Memory B cell (primary cell): ENCODE measurements at regions not wholly inside any gene's neighbourhood (a gene's known extent, or its start where the extent isn't known, plus 50 kb on each side); places are given as distances from the start of the nearest gene placed in this dataset.

ENCODE experiments used
- ATAC-seq: fragments of 150-1000 bp; cut with Tn5 transposase; 2 replicates; pipeline ENCODE4 v1.10.0; 2021; ENCODE audit warnings: low read depth, mild to moderate bottlenecking, moderate library complexity
- DNase-seq, 2 donors: peaks; one replicate each; pipeline ENCODE4 v3.0.0; 2022; ENCODE audit warnings: low spot score in 2 of 2
- H3K27ac Mint-ChIP-seq: one replicate; pipeline ENCODE4 v1.8.0; 2022; ENCODE audit warnings: mild to moderate bottlenecking, moderate library complexity, mixed read lengths
- H3K27me3 Mint-ChIP-seq: one replicate; pipeline ENCODE4 v1.8.0; 2022; ENCODE audit warnings: mixed read lengths
- H3K36me3 Mint-ChIP-seq: one replicate; pipeline ENCODE4 v1.8.0; 2022; ENCODE audit warnings: mild to moderate bottlenecking, mixed read lengths
- H3K4me1 Mint-ChIP-seq: one replicate; pipeline ENCODE4 v1.8.0; 2022; ENCODE audit warnings: mixed read lengths
- H3K4me3 Mint-ChIP-seq: one replicate; pipeline ENCODE4 v1.8.0; 2022; ENCODE audit warnings: mild to moderate bottlenecking, moderate library complexity, mixed read lengths
- H3K9me3 Mint-ChIP-seq: one replicate; pipeline ENCODE4 v1.8.0; 2022; ENCODE audit warnings: mixed read lengths

DNA sequence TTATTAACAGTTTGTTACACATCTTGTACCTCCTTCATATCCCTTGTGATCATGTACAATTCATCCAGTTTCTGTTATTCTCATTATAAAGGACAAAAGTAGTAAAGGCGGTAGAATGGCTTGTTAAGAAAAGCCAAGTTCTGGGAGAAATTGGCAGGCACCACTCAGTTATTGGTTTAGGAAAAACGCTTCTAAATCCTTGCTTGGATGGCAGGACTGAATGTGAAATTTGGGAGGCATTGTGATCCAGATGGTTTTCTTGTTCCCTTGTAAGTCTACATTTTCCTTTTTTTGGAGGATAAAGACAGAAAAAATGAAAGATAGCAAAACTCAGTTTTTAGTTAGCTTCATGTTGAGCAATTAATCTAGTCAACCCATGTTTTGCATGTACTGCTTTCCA lies 130.2 kb downstream of the MAT2B start:
- DNase-seq (no peak), ATAC-seq (no peak)
- Mint-ChIP-seq H3K27ac (no peak overlapping the region), H3K9me3 (peaks cover 1% of the 10 kb centered on the region), H3K4me3 (no peak overlapping the region), H3K36me3 (no peaks in the 10 kb centered on the region), H3K4me1 (no peaks in the 10 kb centered on the region), H3K27me3 (peaks cover 9% of the 10 kb centered on the region)

- H3K27me3 Mint-ChIP-seq, result peaks cover 2% of the 10 kb centered on the region
- ATAC-seq (no peak), DNase-seq (no peak)
- H3K9me3 Mint-ChIP-seq, result peaks cover 2% of the 10 kb centered on the region
- H3K27ac Mint-ChIP-seq, result no peak overlapping the region
- no peak overlapping the region for H3K4me3 Mint-ChIP-seq
- no peaks in the 10 kb centered on the region for H3K36me3 Mint-ChIP-seq
- H3K4me1 Mint-ChIP-seq, result no peaks in the 10 kb centered on the region
Observed at GRCh38 chr5:163642904-163643303, 137.5 kb downstream of the MAT2B start.

DNA sequence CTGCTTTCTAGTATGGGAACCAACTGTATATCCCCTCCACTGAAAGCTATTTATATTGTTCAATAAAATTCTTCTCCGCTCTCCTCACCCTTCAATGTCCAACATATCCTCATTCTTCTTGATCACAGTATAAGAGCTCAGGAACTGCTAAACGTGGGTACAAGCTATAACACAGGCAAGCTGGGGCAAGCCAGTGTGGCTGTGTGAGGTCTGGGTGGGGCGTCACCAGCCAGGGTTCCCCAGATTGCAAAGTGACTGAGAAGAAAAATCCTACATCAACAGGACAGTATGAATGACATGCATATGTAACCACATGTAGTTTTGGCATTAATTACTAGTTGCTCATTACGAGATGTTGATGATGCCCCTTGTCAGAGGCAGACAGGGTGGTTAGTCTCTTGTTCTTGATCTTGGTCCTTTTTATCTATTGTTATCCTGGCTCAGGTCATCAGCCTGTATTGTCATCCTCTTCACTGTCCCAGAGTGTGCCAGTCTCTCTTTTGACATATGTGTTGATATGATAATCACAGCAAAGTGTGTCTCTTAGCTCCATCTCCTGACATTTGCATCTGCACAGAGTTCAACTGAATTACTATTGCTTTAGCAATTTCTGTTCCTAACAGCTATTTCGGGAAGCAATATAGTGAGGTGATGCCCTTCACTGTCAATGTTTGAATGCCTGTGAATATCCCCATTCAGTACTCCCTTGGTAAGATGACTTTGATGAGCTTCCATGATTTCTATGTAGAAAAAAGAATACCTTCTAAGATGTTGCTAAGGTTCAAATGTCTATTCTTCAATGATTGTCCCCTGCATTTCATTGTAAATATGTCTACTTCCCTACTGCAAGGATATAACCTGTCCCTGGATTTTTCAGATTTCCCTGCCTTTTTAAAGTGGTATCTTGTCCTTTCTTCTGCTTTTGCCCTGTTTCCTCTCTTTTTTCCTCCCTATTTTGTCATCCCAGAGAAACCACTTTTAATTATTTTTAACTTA lies 140.3 kb downstream of the MAT2B start:
- H3K4me1 Mint-ChIP-seq, result no peaks in the 10 kb centered on the region
- H3K9me3 Mint-ChIP-seq, result peaks cover 3% of the 10 kb centered on the region
- DNase-seq, result no peak
- no peak for ATAC-seq
- H3K4me3 Mint-ChIP-seq, result no peak overlapping the region
- H3K27ac Mint-ChIP-seq, result no peak overlapping the region
- no peaks in the 10 kb centered on the region for H3K27me3 Mint-ChIP-seq
- H3K36me3 Mint-ChIP-seq, result no peaks in the 10 kb centered on the region

- H3K36me3 Mint-ChIP-seq, result peaks cover 1% of the 10 kb centered on the region
- DNase-seq, result no peak
- peaks cover 6% of the 10 kb centered on the region for H3K9me3 Mint-ChIP-seq
- no peak overlapping the region for H3K27ac Mint-ChIP-seq
- no peak overlapping the region for H3K4me3 Mint-ChIP-seq
- no peaks in the 10 kb centered on the region for H3K4me1 Mint-ChIP-seq
- ATAC-seq, result no peak
- peaks cover 3% of the 10 kb centered on the region for H3K27me3 Mint-ChIP-seq
Observed at GRCh38 chr5:163649514-163649913, 144.1 kb downstream of the MAT2B start.

GRCh38 chr5:163653526-163653925 lies 148.1 kb downstream of the MAT2B start:
- ATAC-seq (no peak), DNase-seq (no peak)
- H3K4me3 Mint-ChIP-seq, result no peak overlapping the region
- H3K36me3 Mint-ChIP-seq, result peaks cover 1% of the 10 kb centered on the region
- no peaks in the 10 kb centered on the region for H3K4me1 Mint-ChIP-seq
- peaks cover 5% of the 10 kb centered on the region for H3K9me3 Mint-ChIP-seq
- peaks cover 3% of the 10 kb centered on the region for H3K27me3 Mint-ChIP-seq
- no peak overlapping the region for H3K27ac Mint-ChIP-seq

- no peak overlapping the region for H3K4me3 Mint-ChIP-seq
- H3K27me3 Mint-ChIP-seq, result peaks cover 12% of the 10 kb centered on the region
- H3K27ac Mint-ChIP-seq, result no peak overlapping the region
- no peaks in the 10 kb centered on the region for H3K4me1 Mint-ChIP-seq
- no peak for DNase-seq
- peaks cover 1% of the 10 kb centered on the region for H3K9me3 Mint-ChIP-seq
- no peak for ATAC-seq
- H3K36me3 Mint-ChIP-seq, result peaks cover 1% of the 10 kb centered on the region
Observed at GRCh38 chr5:163658702-163659567, 153.5 kb downstream of the MAT2B start.

GRCh38 chr5:163659568-163659902 lies 154.1 kb downstream of the MAT2B start:
- Mint-ChIP-seq H3K27me3 (peaks cover 10% of the 10 kb centered on the region), H3K9me3 (no peaks in the 10 kb centered on the region), H3K4me1 (no peaks in the 10 kb centered on the region), H3K27ac (no peak overlapping the region), H3K36me3 (no peaks in the 10 kb centered on the region), H3K4me3 (no peak overlapping the region)
- no peak for ATAC-seq
- no peak for DNase-seq

DNA sequence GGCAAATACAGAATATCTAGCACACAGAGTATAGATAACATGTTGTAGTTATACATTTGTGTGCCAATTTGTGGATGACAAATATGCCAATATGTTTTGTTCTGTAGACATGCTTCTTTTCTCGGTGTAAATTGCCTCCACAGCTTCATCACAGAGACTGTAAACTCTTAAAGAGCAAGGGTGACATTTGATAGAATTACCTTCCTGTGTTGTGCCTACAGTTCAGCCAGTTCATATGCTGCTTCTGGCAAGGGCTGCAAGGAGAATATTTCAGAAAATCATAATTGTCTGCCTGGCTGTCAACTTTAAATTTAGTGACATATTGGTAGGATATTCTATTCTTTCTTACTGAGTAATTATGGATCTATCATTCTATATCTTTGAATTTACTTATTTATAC lies 155.1 kb downstream of the MAT2B start:
- no peaks in the 10 kb centered on the region for H3K4me1 Mint-ChIP-seq
- no peaks in the 10 kb centered on the region for H3K36me3 Mint-ChIP-seq
- DNase-seq, result no peak
- peaks cover 10% of the 10 kb centered on the region for H3K27me3 Mint-ChIP-seq
- no peak for ATAC-seq
- no peak overlapping the region for H3K27ac Mint-ChIP-seq
- H3K4me3 Mint-ChIP-seq, result no peak overlapping the region
- peaks cover 2% of the 10 kb centered on the region for H3K9me3 Mint-ChIP-seq

- DNase-seq, result no peak
- Mint-ChIP-seq H3K36me3 (no peaks in the 10 kb centered on the region), H3K4me3 (no peak overlapping the region), H3K27me3 (peaks cover 12% of the 10 kb centered on the region), H3K4me1 (no peaks in the 10 kb centered on the region), H3K27ac (no peak overlapping the region), H3K9me3 (peaks cover 2% of the 10 kb centered on the region)
- ATAC-seq, result no peak
Observed at GRCh38 chr5:163661360-163661759, 155.9 kb downstream of the MAT2B start.

DNA sequence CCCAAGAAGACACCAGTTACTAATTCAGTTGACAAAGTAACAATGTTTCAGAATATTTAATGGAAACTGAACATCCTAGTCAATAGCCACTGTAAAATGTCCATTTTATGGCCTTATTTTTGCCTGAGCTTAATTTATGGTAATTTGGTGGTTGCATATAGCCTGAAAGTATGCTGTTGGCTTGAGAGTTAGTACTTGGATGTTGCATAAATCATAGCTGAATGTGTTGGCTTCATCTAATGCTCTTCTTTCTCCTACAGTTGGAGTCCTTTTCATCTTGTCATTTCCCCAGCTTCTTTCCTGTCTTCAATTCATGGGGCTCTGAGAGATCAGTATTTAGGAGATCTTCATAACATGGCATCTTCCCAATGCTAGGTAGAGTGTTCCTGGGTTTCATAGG lies 164.6 kb downstream of the MAT2B start:
- no peaks in the 10 kb centered on the region for H3K36me3 Mint-ChIP-seq
- DNase-seq (no peak), ATAC-seq (no peak)
- H3K27ac Mint-ChIP-seq, result no peak overlapping the region
- H3K4me3 Mint-ChIP-seq, result no peak overlapping the region
- H3K9me3 Mint-ChIP-seq, result peaks cover under 1% of the 10 kb centered on the region
- H3K4me1 Mint-ChIP-seq, result no peaks in the 10 kb centered on the region
- peaks cover 9% of the 10 kb centered on the region for H3K27me3 Mint-ChIP-seq

- no peaks in the 10 kb centered on the region for H3K9me3 Mint-ChIP-seq
- peaks cover 2% of the 10 kb centered on the region for H3K27me3 Mint-ChIP-seq
- no peaks in the 10 kb centered on the region for H3K4me1 Mint-ChIP-seq
- DNase-seq (no peak), ATAC-seq (no peak)
- H3K36me3 Mint-ChIP-seq, result no peaks in the 10 kb centered on the region
- H3K27ac Mint-ChIP-seq, result no peak overlapping the region
- H3K4me3 Mint-ChIP-seq, result no peak overlapping the region
Observed at GRCh38 chr5:163677092-163677491, 171.7 kb downstream of the MAT2B start.

DNA sequence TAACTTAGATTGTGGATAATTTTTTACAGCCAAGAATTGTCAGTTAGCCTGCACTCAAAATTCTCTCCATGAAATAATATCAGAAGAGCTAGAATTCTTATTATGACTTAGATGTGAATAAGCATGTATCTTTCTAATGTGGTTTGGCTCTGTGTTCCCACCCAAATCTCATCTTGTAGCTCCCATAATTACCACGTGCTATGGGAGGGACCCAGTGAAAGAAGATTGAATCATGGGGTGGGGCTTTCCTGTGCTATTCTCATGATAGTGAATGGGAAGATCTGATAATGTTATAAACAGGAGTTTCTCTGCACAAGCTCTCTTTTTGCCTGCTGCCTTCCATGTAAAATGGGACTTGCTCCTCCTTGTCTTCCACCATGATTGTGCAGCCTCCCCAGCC lies 176.8 kb downstream of the MAT2B start:
- H3K36me3 Mint-ChIP-seq, result no peaks in the 10 kb centered on the region
- no peak for ATAC-seq
- no peaks in the 10 kb centered on the region for H3K9me3 Mint-ChIP-seq

GRCh38 chr5:163687414-163687813 lies 182.0 kb downstream of the MAT2B start:
- no peak for ATAC-seq
- H3K27ac Mint-ChIP-seq, result no peak overlapping the region
- H3K27me3 Mint-ChIP-seq, result peaks cover 1% of the 10 kb centered on the region
- no peak for DNase-seq
- H3K36me3 Mint-ChIP-seq, result no peaks in the 10 kb centered on the region
- no peaks in the 10 kb centered on the region for H3K4me1 Mint-ChIP-seq
- no peaks in the 10 kb centered on the region for H3K9me3 Mint-ChIP-seq
- no peak overlapping the region for H3K4me3 Mint-ChIP-seq

More for the DNA sequence above, 176.8 kb downstream of the MAT2B start:
- no peak for DNase-seq
- H3K27me3 Mint-ChIP-seq, result peaks cover 2% of the 10 kb centered on the region
- H3K27ac Mint-ChIP-seq, result no peak overlapping the region
- H3K4me1 Mint-ChIP-seq, result no peaks in the 10 kb centered on the region
- H3K4me3 Mint-ChIP-seq, result no peak overlapping the region

DNA sequence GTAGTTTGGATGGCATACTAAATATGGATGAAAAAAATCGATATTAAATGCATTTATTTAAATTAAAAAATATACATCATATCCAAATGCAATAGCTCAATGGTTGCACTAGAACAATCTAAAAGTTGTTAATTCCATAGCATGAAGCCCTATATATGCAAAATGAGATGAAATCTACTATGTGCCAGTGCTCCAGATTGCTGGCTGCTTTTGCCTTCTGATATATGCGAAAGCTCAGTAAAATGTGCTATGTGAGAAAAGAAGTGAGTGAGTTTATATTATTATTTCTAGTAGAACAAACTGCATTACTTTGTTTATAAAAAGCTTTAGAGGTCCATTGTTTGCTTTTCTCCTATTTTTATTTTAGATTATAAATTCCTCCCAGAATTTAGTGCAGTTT lies 186.7 kb downstream of the MAT2B start:
- H3K4me3 Mint-ChIP-seq, result no peak overlapping the region
- no peaks in the 10 kb centered on the region for H3K36me3 Mint-ChIP-seq
- peaks cover 4% of the 10 kb centered on the region for H3K4me1 Mint-ChIP-seq
- H3K27ac Mint-ChIP-seq, result no peak overlapping the region
- ATAC-seq (no peak), DNase-seq (no peak)
- H3K27me3 Mint-ChIP-seq, result peaks cover 1% of the 10 kb centered on the region
- no peaks in the 10 kb centered on the region for H3K9me3 Mint-ChIP-seq
